22Rv1 (cell line): ENCODE measurements at regions not wholly inside any gene's neighbourhood (a gene's known extent, or its start where the extent isn't known, plus 50 kb on each side); places are given as distances from the start of the nearest gene placed in this dataset.

Experiments used
- H3K27ac ChIP-seq: fragments of 450-650 bp; 2 replicates; pipeline ENCODE4 v1.5.1; 2017
- ZFX ChIP-seq: fragments of 450-650 bp; IDR thresholded peaks from 2 replicates; pipeline ENCODE4 v1.6.1; 2017; ENCODE audit warnings: antibody characterized with exemption, borderline replicate concordance
- TF ChIP-seq, protein P1 (sequence below): fragments of 450-650 bp; IDR thresholded peaks from 2 replicates; pipeline ENCODE4 v1.5.1; 2017; ENCODE audit warnings: mild to moderate bottlenecking

DNA sequence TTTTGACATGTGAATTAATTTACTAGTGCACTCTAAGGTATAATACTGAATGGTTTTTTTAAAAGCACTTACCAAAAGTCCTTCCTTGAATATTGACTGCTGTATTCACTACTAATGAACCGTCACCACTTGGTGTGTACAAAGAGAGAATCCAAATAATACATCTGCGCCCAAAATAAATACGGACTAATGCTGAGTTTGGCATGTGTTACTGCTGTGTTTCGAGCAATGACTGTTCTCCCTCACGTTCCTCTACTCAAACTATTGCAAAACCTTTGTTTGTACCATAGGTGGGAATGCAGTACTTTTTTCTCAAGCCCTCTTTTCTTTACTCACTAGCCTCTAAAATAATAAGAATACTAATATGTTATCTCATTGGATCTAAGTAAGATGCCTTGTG is 305.5 kb downstream of the QKI start:
- TF ChIP-seq, protein P1, sequence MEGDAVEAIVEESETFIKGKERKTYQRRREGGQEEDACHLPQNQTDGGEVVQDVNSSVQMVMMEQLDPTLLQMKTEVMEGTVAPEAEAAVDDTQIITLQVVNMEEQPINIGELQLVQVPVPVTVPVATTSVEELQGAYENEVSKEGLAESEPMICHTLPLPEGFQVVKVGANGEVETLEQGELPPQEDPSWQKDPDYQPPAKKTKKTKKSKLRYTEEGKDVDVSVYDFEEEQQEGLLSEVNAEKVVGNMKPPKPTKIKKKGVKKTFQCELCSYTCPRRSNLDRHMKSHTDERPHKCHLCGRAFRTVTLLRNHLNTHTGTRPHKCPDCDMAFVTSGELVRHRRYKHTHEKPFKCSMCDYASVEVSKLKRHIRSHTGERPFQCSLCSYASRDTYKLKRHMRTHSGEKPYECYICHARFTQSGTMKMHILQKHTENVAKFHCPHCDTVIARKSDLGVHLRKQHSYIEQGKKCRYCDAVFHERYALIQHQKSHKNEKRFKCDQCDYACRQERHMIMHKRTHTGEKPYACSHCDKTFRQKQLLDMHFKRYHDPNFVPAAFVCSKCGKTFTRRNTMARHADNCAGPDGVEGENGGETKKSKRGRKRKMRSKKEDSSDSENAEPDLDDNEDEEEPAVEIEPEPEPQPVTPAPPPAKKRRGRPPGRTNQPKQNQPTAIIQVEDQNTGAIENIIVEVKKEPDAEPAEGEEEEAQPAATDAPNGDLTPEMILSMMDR, result no peak
- TF ChIP-seq ZFX, result no peak
- H3K27ac ChIP-seq, result no peak overlapping the region

DNA sequence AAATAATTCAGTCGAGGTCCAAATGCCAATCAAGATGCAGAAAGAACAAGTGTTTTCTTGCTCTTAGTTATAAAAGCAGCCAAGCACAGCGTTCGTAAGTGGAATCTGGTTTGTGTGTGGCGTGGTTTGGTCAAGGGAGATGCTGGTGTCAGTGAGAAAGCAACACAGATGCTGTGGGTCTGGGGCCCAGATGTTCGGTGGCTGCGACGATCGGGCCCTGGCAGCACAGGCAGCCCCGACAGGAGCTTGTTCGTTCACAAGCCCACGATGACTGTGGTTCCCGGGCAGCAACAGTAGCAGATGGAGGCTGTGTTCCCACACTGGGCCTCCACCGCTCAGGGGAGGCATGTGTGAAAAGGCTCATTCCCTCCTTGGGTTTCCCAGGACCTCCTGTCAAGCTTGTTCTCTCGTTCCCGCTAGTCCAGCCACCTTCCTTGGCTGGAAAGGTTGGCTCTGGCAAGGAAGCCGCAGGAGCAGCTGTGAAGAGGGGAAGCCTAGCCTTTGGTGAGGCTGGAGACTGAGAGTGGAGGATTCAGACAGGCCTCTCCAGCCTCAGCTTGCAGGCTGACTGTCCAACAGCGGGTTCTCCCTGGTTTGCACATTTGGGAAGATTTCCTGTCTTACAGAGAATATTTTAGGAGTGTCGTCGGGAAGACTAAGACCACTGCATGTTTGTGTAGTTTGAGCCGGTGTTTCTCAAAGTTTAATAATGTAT is 304.7 kb downstream of the QKI start:
- H3K27ac ChIP-seq, result no peak overlapping the region
- TF ChIP-seq, protein P1, result no peak
- TF ChIP-seq ZFX, result no peak

DNA sequence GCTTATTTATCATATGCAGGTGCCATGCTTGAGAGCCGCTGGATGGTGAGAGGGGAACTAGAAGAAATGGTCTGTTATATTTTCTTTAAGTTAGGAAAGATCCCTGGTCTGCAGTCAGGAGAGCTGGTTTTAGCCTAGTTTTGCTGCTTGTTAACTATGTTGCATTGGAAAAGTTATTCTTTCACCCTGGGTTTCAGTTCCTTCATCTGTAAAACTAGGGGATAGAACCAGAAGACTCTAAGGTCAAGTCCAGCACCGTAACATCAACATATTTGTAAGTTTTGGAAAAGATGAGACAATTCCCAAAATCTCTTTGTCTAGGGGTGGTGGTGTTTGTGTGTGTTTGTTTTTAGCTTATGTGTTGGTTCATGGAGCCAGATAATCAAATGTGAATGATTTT is 304.0 kb downstream of the QKI start:
- TF ChIP-seq, protein P1, result no peak
- no peak overlapping the region for H3K27ac ChIP-seq

DNA sequence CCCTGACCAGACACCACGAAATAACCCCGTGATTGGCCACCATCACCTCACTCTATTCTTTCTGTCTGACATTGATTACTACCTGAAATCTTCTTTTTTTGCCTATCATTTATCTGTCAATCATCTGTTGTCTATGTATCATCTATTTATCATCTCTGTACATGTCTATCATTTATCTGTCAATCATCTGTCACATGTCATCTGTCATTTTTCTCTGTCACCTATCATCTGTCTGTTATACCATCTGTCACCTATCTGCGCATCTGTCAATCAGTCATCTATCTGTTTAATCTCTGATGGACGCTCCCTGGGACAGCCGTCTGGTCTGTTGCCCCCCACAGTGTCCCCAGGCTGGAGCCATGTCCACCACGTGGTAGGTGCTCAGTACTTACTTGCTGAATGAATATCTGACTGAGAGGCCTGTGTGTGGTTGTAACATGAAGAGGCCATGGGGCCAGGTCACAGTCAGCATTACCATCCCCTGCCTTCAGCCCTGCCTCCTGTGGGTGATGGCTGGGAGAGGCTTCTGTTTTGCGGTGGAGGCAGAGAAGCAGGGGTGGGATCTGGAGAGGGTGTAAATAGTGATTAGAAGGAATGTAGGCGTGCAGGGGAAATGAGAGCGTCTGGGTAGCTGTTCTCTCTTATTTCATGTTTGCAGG is 302.7 kb downstream of the QKI start:
- H3K27ac ChIP-seq, result no peak overlapping the region

DNA sequence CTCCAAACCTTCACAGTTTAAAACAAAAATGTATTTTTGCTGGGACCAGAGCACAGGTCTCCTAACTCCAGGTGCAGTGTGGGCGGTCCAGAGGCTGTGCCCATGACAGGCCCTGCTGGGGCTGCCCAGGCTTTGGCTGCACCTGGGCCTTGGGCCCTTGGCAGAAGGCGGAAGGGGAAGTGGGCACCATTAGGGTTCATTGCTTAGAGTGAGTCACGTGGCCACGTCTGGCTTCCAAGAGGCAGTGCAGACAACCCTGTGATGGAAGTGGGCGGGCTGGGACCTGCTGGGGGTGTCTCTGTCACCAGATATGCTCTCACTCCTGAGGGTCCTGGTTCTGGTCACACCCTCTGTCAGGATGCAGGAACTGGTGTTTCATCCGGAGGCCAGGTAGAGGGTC is 302.2 kb downstream of the QKI start:
- TF ChIP-seq, protein P1, result no peak
- TF ChIP-seq ZFX, result no peak
- no peak overlapping the region for H3K27ac ChIP-seq

More for the DNA sequence above, 302.7 kb downstream of the QKI start:
- TF ChIP-seq ZFX, result no peak
- TF ChIP-seq, protein P1, result no peak

DNA sequence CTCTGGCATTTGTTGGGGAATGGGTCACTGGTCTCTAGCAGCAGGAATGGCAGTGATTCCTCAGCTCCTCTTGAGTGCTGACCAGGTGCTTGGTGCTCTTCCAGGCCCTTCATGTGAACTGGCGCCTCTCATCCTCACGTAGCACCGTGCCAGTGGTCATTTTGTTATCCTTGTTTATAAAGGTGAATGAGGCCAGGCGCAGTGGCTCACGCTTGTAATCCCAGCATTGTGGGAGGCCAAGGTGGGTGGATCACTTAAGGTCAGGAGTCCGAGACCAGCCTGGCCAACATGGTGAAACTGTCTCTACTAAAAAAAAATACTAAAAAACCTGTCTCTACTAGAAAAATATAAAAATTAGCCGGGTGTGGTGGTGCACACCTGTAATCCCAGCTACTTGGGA is 301.3 kb downstream of the QKI start:
- TF ChIP-seq ZFX, result no peak
- TF ChIP-seq, protein P1, result no peak
- no peak overlapping the region for H3K27ac ChIP-seq

DNA sequence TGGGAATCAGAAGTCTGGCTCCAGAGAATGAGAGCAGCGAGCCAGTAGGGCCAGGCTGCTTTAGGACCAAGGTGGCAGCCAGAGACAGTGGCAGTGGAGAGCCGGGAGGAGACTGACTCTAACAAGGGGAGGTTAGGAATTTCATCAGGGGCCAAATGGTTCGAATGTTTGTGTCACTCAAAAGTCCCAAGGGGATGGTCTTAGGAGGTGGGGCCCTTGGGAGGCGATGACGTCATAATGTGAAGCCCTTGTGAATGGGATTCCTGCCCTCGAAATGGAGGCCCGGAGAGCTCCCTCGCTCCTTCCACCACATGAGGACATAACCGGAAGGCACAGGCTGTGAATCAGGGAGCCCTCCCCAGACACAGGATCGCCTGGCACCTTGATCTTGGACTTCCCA is 299.7 kb downstream of the QKI start:
- H3K27ac ChIP-seq, result no peak overlapping the region

More for the DNA sequence above, 299.7 kb downstream of the QKI start:
- no peak for TF ChIP-seq ZFX
- TF ChIP-seq, protein P1, result no peak
